ENCODE measurements at regions not wholly inside any gene's neighbourhood (a gene's known extent, or its start where the extent isn't known, plus 50 kb on each side); places are given as distances from the start of the nearest gene placed in this dataset.
"Not testable (repeated sequence)": the region's sequence is repeated elsewhere in the genome, so short reads cannot be mapped to it uniquely, and the experiment has no call there.

GRCh38 chr6:133085896-133086295 lies 155.3 kb upstream of the EYA4 start:
- Histone ChIP-seq H3K36me3 (ENCODE audit: control insufficient read depth, insufficient read depth, low read length) (no peaks in the 10 kb centered on the region), H3K27ac (ENCODE audit: low read depth, low read length) (no peak overlapping the region), H3K9ac (ENCODE audit: low read length) (no peak overlapping the region), H3K9me3 (ENCODE audit: control insufficient read depth, insufficient read depth, low read depth, low read length) (no peaks in the 10 kb centered on the region), H3K4me1 (ENCODE audit: control insufficient read depth, insufficient read depth, low read length) (no peaks in the 10 kb centered on the region), H3K4me3 (ENCODE audit: low read depth, low read length) (no peak overlapping the region), H3K27me3 (ENCODE audit: control insufficient read depth, insufficient read depth, low read length) (no peaks in the 10 kb centered on the region)

GRCh38 chr6:133088931-133089695 lies 152.0 kb upstream of the EYA4 start:
- Histone ChIP-seq H3K9ac (ENCODE audit: low read length) (no peak overlapping the region), H3K27ac (ENCODE audit: low read depth, low read length) (no peak overlapping the region), H3K4me3 (ENCODE audit: low read depth, low read length) (no peak overlapping the region), H3K27me3 (ENCODE audit: control insufficient read depth, insufficient read depth, low read length) (no peaks in the 10 kb centered on the region), H3K4me1 (ENCODE audit: control insufficient read depth, insufficient read depth, low read length) (no peaks in the 10 kb centered on the region), H3K9me3 (ENCODE audit: control insufficient read depth, insufficient read depth, low read depth, low read length) (no peaks in the 10 kb centered on the region), H3K36me3 (ENCODE audit: control insufficient read depth, insufficient read depth, low read length) (no peaks in the 10 kb centered on the region)

- H3K9me3 ChIP-seq (ENCODE audit: control insufficient read depth, insufficient read depth, low read depth, low read length): no peaks in the 10 kb centered on the region
- H3K36me3 ChIP-seq (ENCODE audit: control insufficient read depth, insufficient read depth, low read length): no peaks in the 10 kb centered on the region
- H3K4me1 ChIP-seq (ENCODE audit: control insufficient read depth, insufficient read depth, low read length): 0 out of 2 replicates have a peak, but pooled peaks cover 2% of the 10 kb centered on the region
- no peak overlapping the region for H3K27ac ChIP-seq (ENCODE audit: low read depth, low read length)
- H3K27me3 ChIP-seq (ENCODE audit: control insufficient read depth, insufficient read depth, low read length): no peaks in the 10 kb centered on the region
- no peak overlapping the region for H3K4me3 ChIP-seq (ENCODE audit: low read depth, low read length)
- H3K9ac ChIP-seq (ENCODE audit: low read length): no peak overlapping the region
Measured at GRCh38 chr6:133092199-133092598, 149.0 kb upstream of the EYA4 start.

DNA sequence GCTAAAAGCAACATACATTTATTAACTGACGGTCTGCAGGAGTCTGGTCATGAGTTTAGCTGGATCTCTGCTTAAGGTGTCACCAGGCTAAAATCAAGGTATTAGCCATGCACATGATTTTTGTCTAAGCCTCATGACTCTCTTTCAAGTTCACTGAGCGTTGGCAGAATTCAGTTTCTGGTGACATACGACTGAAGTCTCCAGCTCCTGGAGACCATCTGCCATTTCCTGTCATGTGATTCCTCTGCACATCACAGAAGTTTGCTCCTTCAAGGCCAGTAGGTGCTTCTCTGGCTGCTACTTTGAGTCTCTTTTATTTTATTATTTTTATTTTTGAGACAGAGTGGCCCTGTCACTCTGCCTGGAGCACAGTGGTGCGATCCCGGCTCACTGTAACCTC lies 148.4 kb upstream of the EYA4 start:
- no peak overlapping the region for H3K27ac ChIP-seq (ENCODE audit: low read depth, low read length)
- no peaks in the 10 kb centered on the region for H3K9me3 ChIP-seq (ENCODE audit: control insufficient read depth, insufficient read depth, low read depth, low read length)
- H3K4me3 ChIP-seq (ENCODE audit: low read depth, low read length): no peak overlapping the region
- H3K9ac ChIP-seq (ENCODE audit: low read length): no peak overlapping the region
- H3K36me3 ChIP-seq (ENCODE audit: control insufficient read depth, insufficient read depth, low read length): no peaks in the 10 kb centered on the region
- H3K27me3 ChIP-seq (ENCODE audit: control insufficient read depth, insufficient read depth, low read length): no peaks in the 10 kb centered on the region
- H3K4me1 ChIP-seq (ENCODE audit: control insufficient read depth, insufficient read depth, low read length): 0 out of 2 replicates have a peak, but pooled peaks cover 3% of the 10 kb centered on the region

- not testable (repeated sequence) for H3K4me3 ChIP-seq (ENCODE audit: low read depth, low read length); H3K9me3 ChIP-seq (ENCODE audit: control insufficient read depth, insufficient read depth, low read depth, low read length); H3K27ac ChIP-seq (ENCODE audit: low read depth, low read length); H3K27me3 ChIP-seq (ENCODE audit: control insufficient read depth, insufficient read depth, low read length); H3K36me3 ChIP-seq (ENCODE audit: control insufficient read depth, insufficient read depth, low read length); H3K4me1 ChIP-seq (ENCODE audit: control insufficient read depth, insufficient read depth, low read length); H3K9ac ChIP-seq (ENCODE audit: low read length)
Measured at GRCh38 chr6:133093211-133093610, 147.9 kb upstream of the EYA4 start.

GRCh38 chr6:133093956-133094355 lies 147.2 kb upstream of the EYA4 start:
- Histone ChIP-seq H3K27me3 (ENCODE audit: control insufficient read depth, insufficient read depth, low read length) (no peaks in the 10 kb centered on the region), H3K27ac (ENCODE audit: low read depth, low read length) (no peak overlapping the region), H3K9ac (ENCODE audit: low read length) (no peak overlapping the region), H3K4me3 (ENCODE audit: low read depth, low read length) (no peak overlapping the region), H3K4me1 (ENCODE audit: control insufficient read depth, insufficient read depth, low read length) (0 out of 2 replicates have a peak, but pooled peaks cover 3% of the 10 kb centered on the region), H3K9me3 (ENCODE audit: control insufficient read depth, insufficient read depth, low read depth, low read length) (no peaks in the 10 kb centered on the region), H3K36me3 (ENCODE audit: control insufficient read depth, insufficient read depth, low read length) (no peaks in the 10 kb centered on the region)

- Histone ChIP-seq H3K4me1 (ENCODE audit: control insufficient read depth, insufficient read depth, low read length) (peaks cover 12% of the 10 kb centered on the region; the same call in 1 of the 2 replicates), H3K9me3 (ENCODE audit: control insufficient read depth, insufficient read depth, low read depth, low read length) (no peaks in the 10 kb centered on the region), H3K4me3 (ENCODE audit: low read depth, low read length) (no peak overlapping the region), H3K27ac (ENCODE audit: low read depth, low read length) (no peak overlapping the region), H3K27me3 (ENCODE audit: control insufficient read depth, insufficient read depth, low read length) (no peaks in the 10 kb centered on the region), H3K9ac (ENCODE audit: low read length) (no peak overlapping the region), H3K36me3 (ENCODE audit: control insufficient read depth, insufficient read depth, low read length) (no peaks in the 10 kb centered on the region)
Measured at GRCh38 chr6:133097208-133097607, 143.9 kb upstream of the EYA4 start.

DNA sequence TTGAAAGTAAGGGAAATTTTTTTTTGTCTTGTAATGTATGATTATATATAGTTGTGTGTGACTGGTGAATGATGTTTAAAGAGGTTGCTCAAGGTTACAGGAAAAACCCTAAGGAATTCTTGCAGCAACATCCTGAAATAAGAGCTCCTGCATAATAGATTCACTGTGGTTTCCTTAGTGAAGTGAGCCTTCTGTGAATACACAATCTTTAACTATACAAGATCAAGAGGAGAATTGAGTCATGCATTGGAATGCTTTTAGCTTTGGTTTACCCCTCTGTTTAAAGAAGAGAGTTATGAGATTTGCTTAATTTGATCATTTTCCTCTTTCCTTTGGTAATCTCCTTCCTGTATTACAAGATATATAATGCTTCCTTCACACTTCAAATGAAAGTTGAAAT lies 141.6 kb upstream of the EYA4 start:
- no peak overlapping the region for H3K4me3 ChIP-seq (ENCODE audit: low read depth, low read length)
- H3K9ac ChIP-seq (ENCODE audit: low read length): no peak overlapping the region
- no peaks in the 10 kb centered on the region for H3K36me3 ChIP-seq (ENCODE audit: control insufficient read depth, insufficient read depth, low read length)
- H3K9me3 ChIP-seq (ENCODE audit: control insufficient read depth, insufficient read depth, low read depth, low read length): no peaks in the 10 kb centered on the region
- H3K27me3 ChIP-seq (ENCODE audit: control insufficient read depth, insufficient read depth, low read length): no peaks in the 10 kb centered on the region
- H3K27ac ChIP-seq (ENCODE audit: low read depth, low read length): peak overlapping the region; percentile 49; the same call in 1 of the 2 replicates
- H3K4me1 ChIP-seq (ENCODE audit: control insufficient read depth, insufficient read depth, low read length): peaks cover 12% of the 10 kb centered on the region; the same call in 1 of the 2 replicates

GRCh38 chr6:133100865-133101264 lies 140.3 kb upstream of the EYA4 start:
- Histone ChIP-seq H3K36me3 (ENCODE audit: control insufficient read depth, insufficient read depth, low read length) (no peaks in the 10 kb centered on the region), H3K4me3 (ENCODE audit: low read depth, low read length) (no peak overlapping the region), H3K4me1 (ENCODE audit: control insufficient read depth, insufficient read depth, low read length) (peaks cover 12% of the 10 kb centered on the region; the same call in 1 of the 2 replicates)

GRCh38 chr6:133101790-133102189 lies 139.4 kb upstream of the EYA4 start:
- H3K27ac ChIP-seq (ENCODE audit: low read depth, low read length): no peak overlapping the region
- H3K4me1 ChIP-seq (ENCODE audit: control insufficient read depth, insufficient read depth, low read length): peaks cover 12% of the 10 kb centered on the region; the same call in 1 of the 2 replicates
- H3K36me3 ChIP-seq (ENCODE audit: control insufficient read depth, insufficient read depth, low read length): no peaks in the 10 kb centered on the region
- no peak overlapping the region for H3K9ac ChIP-seq (ENCODE audit: low read length)
- no peaks in the 10 kb centered on the region for H3K9me3 ChIP-seq (ENCODE audit: control insufficient read depth, insufficient read depth, low read depth, low read length)
- H3K27me3 ChIP-seq (ENCODE audit: control insufficient read depth, insufficient read depth, low read length): no peaks in the 10 kb centered on the region
- no peak overlapping the region for H3K4me3 ChIP-seq (ENCODE audit: low read depth, low read length)

More at GRCh38 chr6:133100865-133101264, 140.3 kb upstream of the EYA4 start:
- H3K9ac ChIP-seq (ENCODE audit: low read length): no peak overlapping the region
- H3K9me3 ChIP-seq (ENCODE audit: control insufficient read depth, insufficient read depth, low read depth, low read length): no peaks in the 10 kb centered on the region
- H3K27me3 ChIP-seq (ENCODE audit: control insufficient read depth, insufficient read depth, low read length): no peaks in the 10 kb centered on the region
- H3K27ac ChIP-seq (ENCODE audit: low read depth, low read length): no peak overlapping the region

- Histone ChIP-seq H3K9ac (ENCODE audit: low read length) (no peak overlapping the region), H3K27ac (ENCODE audit: low read depth, low read length) (no peak overlapping the region), H3K4me3 (ENCODE audit: low read depth, low read length) (no peak overlapping the region), H3K36me3 (ENCODE audit: control insufficient read depth, insufficient read depth, low read length) (no peaks in the 10 kb centered on the region), H3K9me3 (ENCODE audit: control insufficient read depth, insufficient read depth, low read depth, low read length) (no peaks in the 10 kb centered on the region), H3K4me1 (ENCODE audit: control insufficient read depth, insufficient read depth, low read length) (no peaks in the 10 kb centered on the region), H3K27me3 (ENCODE audit: control insufficient read depth, insufficient read depth, low read length) (no peaks in the 10 kb centered on the region)
Measured at GRCh38 chr6:133106934-133107333, 134.2 kb upstream of the EYA4 start.

Data from HUES6 (cell line).